ENCODE measurements at regions not wholly inside any gene's neighbourhood (a gene's known extent, or its start where the extent isn't known, plus 50 kb on each side); places are given as distances from the start of the nearest gene placed in this dataset.

DNA sequence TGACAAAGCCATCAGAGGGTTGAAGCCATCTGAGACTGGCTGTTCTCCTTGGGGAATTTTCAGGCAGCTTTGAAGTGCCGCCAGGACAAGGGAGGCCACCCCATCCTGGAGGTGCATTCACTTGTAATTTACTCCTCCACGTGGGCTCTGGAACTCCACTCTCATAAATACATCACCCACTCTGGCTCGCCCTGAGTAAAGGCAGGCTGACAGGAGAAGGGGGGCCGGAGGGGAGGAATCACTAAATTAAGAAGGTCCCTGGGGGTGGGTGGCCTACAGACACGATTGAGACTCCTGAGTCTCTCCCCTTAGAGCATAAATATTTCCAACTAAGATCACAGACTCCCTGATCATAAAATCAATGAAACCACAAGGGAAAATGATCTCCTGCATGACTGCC, 56.3 kb upstream of the HNF1B start:
- no peak for FAIRE-seq
- DNase-seq (ENCODE audit: low spot score in 2 of 2): no peak

DNA sequence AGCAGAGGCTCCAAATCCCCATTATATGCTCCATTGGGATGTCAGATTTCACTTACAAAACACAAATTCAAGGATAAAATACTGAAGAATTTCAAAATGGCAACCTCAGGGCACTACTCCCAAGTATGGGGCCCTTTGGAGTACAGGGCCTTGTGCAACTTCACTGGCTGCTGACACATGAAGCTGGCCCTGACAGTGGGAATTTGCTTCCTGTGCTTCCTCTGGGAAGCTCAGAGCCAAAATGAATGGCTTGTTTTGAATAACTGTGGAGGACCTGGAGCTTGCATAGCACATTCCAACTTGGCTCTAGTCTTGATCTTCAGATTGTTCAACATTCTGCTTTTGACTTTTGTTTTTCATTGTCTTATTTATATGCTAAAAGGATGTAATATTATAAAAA, 52.3 kb upstream of the HNF1B start:
- FAIRE-seq: no peak
- no peak for DNase-seq (ENCODE audit: low spot score in 2 of 2)

- no peak for FAIRE-seq
These were observed 51.2 kb upstream of the HNF1B start for GRCh38 chr17:37796076-37796475.

More at GRCh38 chr17:37796076-37796475, 51.2 kb upstream of the HNF1B start:
- DNase-seq (ENCODE audit: low spot score in 2 of 2): no peak

All from frontal cortex (tissue), 3 donors.